OCI-LY1 (cell line): ENCODE measurements at regions not wholly inside any gene's neighbourhood (a gene's known extent, or its start where the extent isn't known, plus 50 kb on each side); places are given as distances from the start of the nearest gene placed in this dataset.

ENCODE experiments used
- H2AFZ ChIP-seq: fragments of 200-600 bp; sonication (generic), shearing (Covaris generic); 2 replicates; pipeline ENCODE4 v1.6.0; 2014; ENCODE audit warnings: antibody characterized with exemption, mild to moderate bottlenecking, low read length
- H3F3A ChIP-seq: fragments of 200-600 bp; sonication (generic), shearing (Covaris generic); 2 replicates; pipeline ENCODE4 v1.6.0; 2014; ENCODE audit warnings: mild to moderate bottlenecking, antibody characterized with exemption, low read length, moderate library complexity; ENCODE audit not compliant: insufficient read depth
- H3K27ac ChIP-seq: fragments of 200-600 bp; sonication (generic); 2 replicates; pipeline ENCODE4 v1.5.1; 2014; ENCODE audit warnings: low read length, mixed run types, mild to moderate bottlenecking, low read depth; ENCODE audit not compliant: poor library complexity, severe bottlenecking
- H3K27me3 ChIP-seq: fragments of 200-600 bp; sonication (generic); 2 replicates; pipeline ENCODE4 v1.6.0; 2014; ENCODE audit warnings: antibody characterized with exemption, mild to moderate bottlenecking, low read length, moderate library complexity; ENCODE audit not compliant: insufficient read depth
- H3K36me3 ChIP-seq: fragments of 200-600 bp; sonication (generic); 2 replicates; pipeline ENCODE4 v1.6.1; 2014; ENCODE audit warnings: mild to moderate bottlenecking, antibody characterized with exemption, low read length, moderate library complexity, mixed read lengths; ENCODE audit not compliant: insufficient read depth
- H3K4me1 ChIP-seq: fragments of 200-600 bp; sonication (generic); 2 replicates; pipeline ENCODE4 v1.5.1; 2014; ENCODE audit warnings: mild to moderate bottlenecking, low read length, moderate library complexity; ENCODE audit not compliant: insufficient read depth, severe bottlenecking
- H3K4me2 ChIP-seq: fragments of 200-600 bp; sonication (generic), shearing (Covaris generic); 2 replicates; pipeline ENCODE4 v1.6.1; 2014; ENCODE audit warnings: low read length
- H3K4me3 ChIP-seq: fragments of 200-600 bp; sonication (generic); 2 replicates; pipeline ENCODE4 v1.5.1; 2014; ENCODE audit warnings: low read length, low read depth, mild to moderate bottlenecking, mixed read lengths; ENCODE audit not compliant: poor library complexity, severe bottlenecking
- H3K79me2 ChIP-seq: fragments of 200-600 bp; shearing (Covaris generic); 2 replicates; pipeline ENCODE4 v1.6.1; 2016; ENCODE audit warnings: mixed run types, low read length, mixed read lengths; ENCODE audit not compliant: insufficient read depth
- H3K9ac ChIP-seq: fragments of 200-600 bp; sonication (generic), shearing (Covaris generic); 2 replicates; pipeline ENCODE4 v1.6.1; 2014; ENCODE audit warnings: mild to moderate bottlenecking, low read length, mixed read lengths
- H3K9me2 ChIP-seq: fragments of 200-600 bp; sonication (generic), shearing (Covaris generic); 2 replicates; pipeline ENCODE4 v1.6.1; 2014; ENCODE audit warnings: low read depth, mild to moderate bottlenecking, low read length, mixed read lengths
- H3K9me3 ChIP-seq: fragments of 200-600 bp; shearing (Covaris generic); 2 replicates; pipeline ENCODE4 v1.6.1; 2014; ENCODE audit warnings: low read length, mixed read lengths
- H4K20me1 ChIP-seq: fragments of 200-600 bp; sonication (generic), shearing (Covaris generic); 2 replicates; pipeline ENCODE4 v1.6.0; 2016; ENCODE audit warnings: mild to moderate bottlenecking, low read length; ENCODE audit not compliant: insufficient read depth
- CTCF ChIP-seq: fragments of 200-600 bp; sonication (generic), shearing (Covaris generic); IDR thresholded peaks from 2 replicates; pipeline ENCODE4 v1.5.1; 2017; ENCODE audit warnings: mild to moderate bottlenecking, antibody characterized with exemption, low read length, moderate library complexity, mixed read lengths
- EZH2 ChIP-seq: fragments of 200-600 bp; sonication (generic), shearing (Covaris generic); IDR thresholded peaks from 2 replicates; pipeline ENCODE4 v1.8.0; 2017; ENCODE audit warnings: borderline replicate concordance, mixed run types, mild to moderate bottlenecking, antibody characterized with exemption, low read length, moderate library complexity, mixed read lengths

- Histone ChIP-seq H2AFZ (no peak overlapping the region), H3K4me3 (no peak overlapping the region), H3K9me2 (no peaks in the 10 kb centered on the region), H3F3A (no peaks in the 10 kb centered on the region), H3K9me3 (no peaks in the 10 kb centered on the region), H3K36me3 (no peaks in the 10 kb centered on the region), H3K27ac (no peak overlapping the region), H3K9ac (no peak overlapping the region), H3K4me2 (no peak overlapping the region), H3K79me2 (no peaks in the 10 kb centered on the region), H4K20me1 (no peaks in the 10 kb centered on the region), H3K27me3 (no peaks in the 10 kb centered on the region), H3K4me1 (no peaks in the 10 kb centered on the region)
- TF ChIP-seq EZH2, result no peak
- no peak for TF ChIP-seq CTCF
These were observed 329.0 kb downstream of the STIM2 start for GRCh38 chr4:27189683-27190082.

- Histone ChIP-seq H3K27ac (no peak overlapping the region), H3K9ac (no peak overlapping the region), H2AFZ (no peak overlapping the region), H3K36me3 (no peaks in the 10 kb centered on the region), H4K20me1 (no peaks in the 10 kb centered on the region), H3K27me3 (no peaks in the 10 kb centered on the region), H3K4me1 (no peaks in the 10 kb centered on the region), H3K9me3 (no peaks in the 10 kb centered on the region), H3F3A (no peaks in the 10 kb centered on the region), H3K9me2 (no peaks in the 10 kb centered on the region), H3K4me2 (no peak overlapping the region), H3K4me3 (no peak overlapping the region), H3K79me2 (no peaks in the 10 kb centered on the region)
- TF ChIP-seq EZH2 (no peak), CTCF (no peak)
These were observed 331.0 kb downstream of the STIM2 start for GRCh38 chr4:27191592-27191991.

GRCh38 chr4:27194599-27195176 lies 334.0 kb downstream of the STIM2 start:
- H3K27me3 ChIP-seq, result no peaks in the 10 kb centered on the region
- H3F3A ChIP-seq, result no peaks in the 10 kb centered on the region
- no peaks in the 10 kb centered on the region for H3K79me2 ChIP-seq
- H3K9me2 ChIP-seq, result no peaks in the 10 kb centered on the region
- no peak overlapping the region for H3K27ac ChIP-seq
- H3K4me1 ChIP-seq, result no peaks in the 10 kb centered on the region
- H3K4me3 ChIP-seq, result no peak overlapping the region
- TF ChIP-seq CTCF, result no peak
- no peak for TF ChIP-seq EZH2
- no peak overlapping the region for H2AFZ ChIP-seq
- H3K9me3 ChIP-seq, result no peaks in the 10 kb centered on the region
- H3K9ac ChIP-seq, result no peak overlapping the region
- no peaks in the 10 kb centered on the region for H4K20me1 ChIP-seq
- H3K4me2 ChIP-seq, result no peak overlapping the region
- H3K36me3 ChIP-seq, result no peaks in the 10 kb centered on the region
